GM23338 (cell line): ENCODE measurements at regions not wholly inside any gene's neighbourhood (a gene's known extent, or its start where the extent isn't known, plus 50 kb on each side); places are given as distances from the start of the nearest gene placed in this dataset.
"Not testable (repeated sequence)": the region's sequence is repeated elsewhere in the genome, so short reads cannot be mapped to it uniquely, and the experiment has no call there.

ENCODE experiments used
- ATAC-seq: fragments of 200-7000 bp; cut with Tn5 transposase; 3 replicates; pipeline ENCODE4 v1.9.1; 2020
- DNase-seq: peaks from one replicate; pipeline ENCODE4 v3.0.0-alpha.2; 2015; ENCODE audit warnings: low spot score
- H2AFZ ChIP-seq: fragments of 200-600 bp; sonication (generic); 2 replicates; pipeline ENCODE4 v1.8.0; 2016; ENCODE audit warnings: antibody characterized with exemption, mild to moderate bottlenecking, moderate library complexity
- H3F3A ChIP-seq: fragments of 200-600 bp; sonication (generic); replicated peaks from 2 replicates; pipeline ENCODE4 v1.8.0; 2017; ENCODE audit warnings: antibody characterized with exemption, mixed run types, low read depth
- H3K27ac ChIP-seq: fragments of 200-600 bp; sonication (generic); 2 replicates; pipeline ENCODE4 v1.6.1; 2016; ENCODE audit warnings: low read depth
- H3K27me3 ChIP-seq: fragments of 200-600 bp; sonication (generic); 2 replicates; pipeline ENCODE4 v1.8.0; 2016; ENCODE audit warnings: mild to moderate bottlenecking, mixed run types, moderate library complexity; ENCODE audit not compliant: insufficient read depth
- H3K36me3 ChIP-seq: fragments of 200-600 bp; sonication (generic); 2 replicates; pipeline ENCODE4 v1.8.0; 2016; ENCODE audit warnings: mild to moderate bottlenecking; ENCODE audit not compliant: insufficient read depth
- H3K4me1 ChIP-seq: fragments of 200-600 bp; sonication (generic); 2 replicates; pipeline ENCODE4 v1.8.0; 2016; ENCODE audit warnings: mild to moderate bottlenecking, moderate library complexity; ENCODE audit not compliant: insufficient read depth
- H3K4me2 ChIP-seq: fragments of 200-600 bp; sonication (generic); 2 replicates; pipeline ENCODE4 v1.7.1; 2017; ENCODE audit warnings: mixed run types
- H3K4me3 ChIP-seq: fragments of 200-600 bp; sonication (generic); 2 replicates; pipeline ENCODE4 v1.6.1; 2016; ENCODE audit warnings: mixed run types
- H3K79me2 ChIP-seq: fragments of 200-600 bp; sonication (generic); replicated peaks from 2 replicates; pipeline ENCODE4 v1.8.0; 2017; ENCODE audit warnings: mild to moderate bottlenecking; ENCODE audit not compliant: insufficient read depth
- H3K9me2 ChIP-seq: fragments of 200-600 bp; sonication (generic); 2 replicates; pipeline ENCODE4 v1.8.0; 2017; ENCODE audit not compliant: insufficient read depth
- H4K20me1 ChIP-seq: fragments of 200-600 bp; sonication (generic); replicated peaks from 2 replicates; pipeline ENCODE4 v1.8.0; 2017; ENCODE audit warnings: mild to moderate bottlenecking; ENCODE audit not compliant: insufficient read depth
- H3K27ac Mint-ChIP-seq: 2 replicates; pipeline ENCODE4 v1.8.0; 2020; ENCODE audit warnings: inconsistent platforms, mild to moderate bottlenecking, moderate library complexity, mixed read lengths
- H3K27me3 Mint-ChIP-seq: 3 replicates; pipeline ENCODE4 v1.8.0; 2022; ENCODE audit warnings: low read depth, mild to moderate bottlenecking, moderate library complexity, mixed read lengths, inconsistent platforms; ENCODE audit not compliant: insufficient read depth, poor library complexity
- H3K36me3 Mint-ChIP-seq: 3 replicates; pipeline ENCODE4 v1.8.0; 2021; ENCODE audit warnings: low read depth, mild to moderate bottlenecking, inconsistent platforms, moderate library complexity, mixed read lengths
- H3K4me1 Mint-ChIP-seq: 3 replicates; pipeline ENCODE4 v1.8.0; 2020; ENCODE audit warnings: mild to moderate bottlenecking, inconsistent platforms, mixed read lengths
- H3K4me3 Mint-ChIP-seq: 3 replicates; pipeline ENCODE4 v1.8.0; 2021; ENCODE audit warnings: moderate library complexity, mild to moderate bottlenecking, inconsistent platforms, mixed read lengths
- H3K9me3 Mint-ChIP-seq: 3 replicates; pipeline ENCODE4 v1.8.0; 2020; ENCODE audit warnings: moderate library complexity, mild to moderate bottlenecking, inconsistent platforms, mixed read lengths
- CREB1 ChIP-seq: fragments of 250-450 bp; sonication (Bioruptor Pico); IDR thresholded peaks from 2 replicates; pipeline ENCODE4 v1.5.0; 2020; ENCODE audit warnings: low read depth, mild to moderate bottlenecking, moderate library complexity
- CTCF ChIP-seq, 2 experiments: fragments of 200-600 bp in 1 of 2; sonication (generic) in 1 of 2; conservative IDR thresholded peaks; 2 replicates each; pipeline versions ENCODE4 v1.5.1 to v1.6.1; 2016 to 2017; ENCODE audit warnings: antibody characterized with exemption in 2 of 2, low read depth in 2 of 2, mild to moderate bottlenecking in 2 of 2, moderate library complexity in 1 of 2
- EZH2 ChIP-seq: fragments of 200-600 bp; sonication (generic); IDR thresholded peaks from one replicate; pipeline ENCODE4 v1.8.0; 2017; ENCODE audit warnings: antibody characterized with exemption, mild to moderate bottlenecking, low read depth; ENCODE audit not compliant: unreplicated experiment
- NANOG ChIP-seq: IDR thresholded peaks from 2 replicates; pipeline ENCODE4 v1.6.1; 2016; ENCODE audit warnings: antibody characterized with exemption, borderline replicate concordance
- POLR2AphosphoS5 ChIP-seq: IDR thresholded peaks from 2 replicates; pipeline ENCODE4 v1.6.1; 2016; ENCODE audit warnings: antibody characterized with exemption, low read depth
- STAT1 ChIP-seq: IDR thresholded peaks from one replicate; pipeline ENCODE4 v1.6.1; 2016; ENCODE audit warnings: antibody characterized with exemption; ENCODE audit not compliant: unreplicated experiment
- ZNF114 ChIP-seq: fragments of 250-450 bp; sonication (Bioruptor Pico); IDR thresholded peaks from 2 replicates; pipeline ENCODE4 v1.5.0; 2020; ENCODE audit warnings: mild to moderate bottlenecking, moderate library complexity
- ZNF331 ChIP-seq: fragments of 250-450 bp; sonication (Bioruptor Pico); IDR thresholded peaks from 2 replicates; pipeline ENCODE4 v1.5.0; 2020; ENCODE audit warnings: low read depth, mild to moderate bottlenecking, moderate library complexity
- ZNF462 ChIP-seq: fragments of 250-450 bp; sonication (Bioruptor Pico); IDR thresholded peaks from 2 replicates; pipeline ENCODE4 v1.5.0; 2020; ENCODE audit warnings: mild to moderate bottlenecking, moderate library complexity

- Mint-ChIP-seq H3K9me3 (peaks cover 46% of the 10 kb centered on the region), H3K4me1 (no peaks in the 10 kb centered on the region; the same call in 2 of the 3 replicates), H3K36me3 (peaks cover 29% of the 10 kb centered on the region), H3K27ac (no peak overlapping the region), H3K27me3 (no peaks in the 10 kb centered on the region), H3K4me3 (no peak overlapping the region)
- H3K27me3 ChIP-seq: no peaks in the 10 kb centered on the region
- ATAC-seq: no peak
- TF ChIP-seq ZNF331 (CRISPR knock-in tag) (no peak), ZNF462 (CRISPR knock-in tag) (no peak), EZH2 (no peak), CTCF (conservative IDR thresholded peaks at IDR 0.05; ENCODE audit: low read depth in 2 of 2) (no peak), NANOG (no peak), POLR2AphosphoS5 (no peak), STAT1 (no peak), ZNF114 (CRISPR knock-in tag) (no peak), CREB1 (CRISPR knock-in tag) (no peak)
- H3K79me2 ChIP-seq: no peaks in the 10 kb centered on the region
- no peak overlapping the region for H2AFZ ChIP-seq
- no peaks in the 10 kb centered on the region for H3F3A ChIP-seq
- 0 out of 2 replicates have a peak, but pooled peaks cover 6% of the 10 kb centered on the region for H3K9me2 ChIP-seq
- no peak overlapping the region for H3K27ac ChIP-seq
- H3K36me3 ChIP-seq: 0 out of 2 replicates have a peak, but pooled peaks cover 7% of the 10 kb centered on the region
- H3K4me3 ChIP-seq: no peak overlapping the region
- H3K4me2 ChIP-seq: no peak overlapping the region
- no peak for DNase-seq
- no peaks in the 10 kb centered on the region for H4K20me1 ChIP-seq
- H3K4me1 ChIP-seq: no peaks in the 10 kb centered on the region
Measured at GRCh38 chr1:226463925-226464586, 56.2 kb upstream of the PARP1 start.

- H3K4me3 ChIP-seq, H3K4me3 Mint-ChIP-seq, H3K4me2 ChIP-seq, H3K9me2 ChIP-seq, H3K4me1 Mint-ChIP-seq, H3K36me3 ChIP-seq, H3K27ac ChIP-seq, H3K79me2 ChIP-seq, H3K4me1 ChIP-seq, H3K27ac Mint-ChIP-seq, H3K27me3 Mint-ChIP-seq, H3K27me3 ChIP-seq, ATAC-seq, H2AFZ ChIP-seq, H4K20me1 ChIP-seq, DNase-seq, H3F3A ChIP-seq: not testable (repeated sequence)
- H3K9me3 Mint-ChIP-seq: peaks cover 46% of the 10 kb centered on the region
- peaks cover 29% of the 10 kb centered on the region for H3K36me3 Mint-ChIP-seq
Measured at GRCh38 chr1:226464587-226464971, 56.7 kb upstream of the PARP1 start.
